Smooth muscle cell (in vitro differentiated cells): ENCODE measurements at regions not wholly inside any gene's neighbourhood (a gene's known extent, or its start where the extent isn't known, plus 50 kb on each side); places are given as distances from the start of the nearest gene placed in this dataset.

ENCODE experiments used
- DNase-seq: peaks from one replicate; lab custom pipeline; 2025; ENCODE audit not compliant: unreplicated experiment; lab: John Stamatoyannopoulos, UW
- H2AFZ ChIP-seq: fragments of 200-600 bp; sonication (generic); 2 replicates; pipeline ENCODE4 v1.6.0; 2016; ENCODE audit warnings: antibody characterized with exemption, low read depth, mild to moderate bottlenecking
- H3F3A ChIP-seq: fragments of 200-600 bp; sonication (generic); 2 replicates; pipeline ENCODE4 v1.6.0; 2017; ENCODE audit warnings: antibody characterized with exemption, low read depth
- H3K27ac ChIP-seq: fragments of 200-600 bp; sonication (generic); 2 replicates; pipeline ENCODE4 v1.5.1; 2016; ENCODE audit warnings: low read depth, mild to moderate bottlenecking
- H3K27me3 ChIP-seq: fragments of 200-600 bp; sonication (generic); 2 replicates; pipeline ENCODE4 v1.6.1; 2016; ENCODE audit warnings: low read depth, mild to moderate bottlenecking
- H3K36me3 ChIP-seq: fragments of 200-600 bp; sonication (generic); 2 replicates; pipeline ENCODE4 v1.5.1; 2016; ENCODE audit warnings: low read depth
- H3K4me1 ChIP-seq: fragments of 200-600 bp; sonication (generic); 2 replicates; pipeline ENCODE4 v1.5.1; 2016; ENCODE audit warnings: low read depth
- H3K4me2 ChIP-seq: fragments of 200-600 bp; sonication (generic); 2 replicates; pipeline ENCODE4 v1.6.0; 2016; ENCODE audit warnings: mild to moderate bottlenecking
- H3K4me3 ChIP-seq: fragments of 200-600 bp; sonication (generic); 2 replicates; pipeline ENCODE4 v1.5.1; 2016; ENCODE audit warnings: mild to moderate bottlenecking
- H3K79me2 ChIP-seq: fragments of 200-600 bp; sonication (generic); 2 replicates; pipeline ENCODE4 v1.6.0; 2016; ENCODE audit warnings: low read depth, mild to moderate bottlenecking
- H3K9ac ChIP-seq: fragments of 200-600 bp; sonication (generic); 2 replicates; pipeline ENCODE4 v1.6.0; 2016; ENCODE audit warnings: low read depth
- H3K9me3 ChIP-seq: fragments of 200-600 bp; sonication (generic); replicated peaks from 2 replicates; pipeline ENCODE4 v1.5.1; 2016; ENCODE audit warnings: low read depth
- H4K20me1 ChIP-seq: fragments of 200-600 bp; sonication (generic); 2 replicates; pipeline ENCODE4 v1.6.0; 2016; ENCODE audit warnings: low read depth
- CTCF ChIP-seq: fragments of 200-600 bp; sonication (generic); IDR thresholded peaks from 2 replicates; pipeline ENCODE4 v1.5.1; 2017; ENCODE audit warnings: borderline replicate concordance, mild to moderate bottlenecking, antibody characterized with exemption; ENCODE audit not compliant: insufficient read depth, poor library complexity, severe bottlenecking
- WGBS: methylation state at CpG from one replicate; pipeline ENCODE4 v1.1.7; 2016; ENCODE audit warnings: low lambda C conversion rate; 5-methylcytosine and 5-hydroxymethylcytosine counted together

GRCh38 chr3:106033654-106034053, 164.8 kb upstream of the CBLB start:
- no peak overlapping the region for H3K9ac ChIP-seq
- H3K9me3 ChIP-seq: no peaks in the 10 kb centered on the region
- no peak for DNase-seq
- H3F3A ChIP-seq: no peaks in the 10 kb centered on the region
- no peaks in the 10 kb centered on the region for H3K36me3 ChIP-seq
- no peaks in the 10 kb centered on the region for H3K4me1 ChIP-seq
- H3K4me2 ChIP-seq: no peak overlapping the region
- H3K27ac ChIP-seq: no peak overlapping the region
- TF ChIP-seq CTCF: no peak
- H3K27me3 ChIP-seq: peaks cover 15% of the 10 kb centered on the region
- no peaks in the 10 kb centered on the region for H4K20me1 ChIP-seq
- no peak overlapping the region for H2AFZ ChIP-seq
- no peak overlapping the region for H3K4me3 ChIP-seq
- 99% methylated on average over 2 of the region's 2 CpGs for WGBS
- no peaks in the 10 kb centered on the region for H3K79me2 ChIP-seq

- H3K9me3 ChIP-seq: no peaks in the 10 kb centered on the region
- no peaks in the 10 kb centered on the region for H3K36me3 ChIP-seq
- no peak overlapping the region for H3K4me2 ChIP-seq
- no peak overlapping the region for H3K4me3 ChIP-seq
- H3K27ac ChIP-seq: no peak overlapping the region
- no peaks in the 10 kb centered on the region for H3K4me1 ChIP-seq
- H3K9ac ChIP-seq: no peak overlapping the region
- TF ChIP-seq CTCF: no peak
- H4K20me1 ChIP-seq: no peaks in the 10 kb centered on the region
- DNase-seq: no peak
- no peak overlapping the region for H2AFZ ChIP-seq
- whole genome bisulfite sequencing: 83% methylated on average over 2 of the region's 2 CpGs
- H3K79me2 ChIP-seq: no peaks in the 10 kb centered on the region
- H3F3A ChIP-seq: no peaks in the 10 kb centered on the region
- H3K27me3 ChIP-seq: peaks cover 15% of the 10 kb centered on the region
Measured at GRCh38 chr3:106034313-106034712, 165.5 kb upstream of the CBLB start.

GRCh38 chr3:106035619-106036018, 166.8 kb upstream of the CBLB start:
- TF ChIP-seq CTCF: no peak
- no peak for DNase-seq
- no peak overlapping the region for H3K9ac ChIP-seq
- 66% methylated on average over 4 of the region's 4 CpGs for WGBS
- no peaks in the 10 kb centered on the region for H3K4me1 ChIP-seq
- H3F3A ChIP-seq: no peaks in the 10 kb centered on the region
- no peaks in the 10 kb centered on the region for H4K20me1 ChIP-seq
- H3K27ac ChIP-seq: no peak overlapping the region
- no peak overlapping the region for H3K4me2 ChIP-seq
- H3K9me3 ChIP-seq: no peaks in the 10 kb centered on the region
- H3K79me2 ChIP-seq: no peaks in the 10 kb centered on the region
- no peak overlapping the region for H3K4me3 ChIP-seq
- peaks cover 15% of the 10 kb centered on the region for H3K27me3 ChIP-seq
- no peaks in the 10 kb centered on the region for H3K36me3 ChIP-seq
- no peak overlapping the region for H2AFZ ChIP-seq

GRCh38 chr3:106036696-106037095, 167.9 kb upstream of the CBLB start:
- H3K4me1 ChIP-seq: no peaks in the 10 kb centered on the region
- DNase-seq: no peak
- H3K9ac ChIP-seq: no peak overlapping the region
- H3K4me3 ChIP-seq: no peak overlapping the region
- H3F3A ChIP-seq: no peaks in the 10 kb centered on the region
- H3K9me3 ChIP-seq: no peaks in the 10 kb centered on the region
- no peak overlapping the region for H3K4me2 ChIP-seq
- no peaks in the 10 kb centered on the region for H4K20me1 ChIP-seq
- 92% methylated on average over 1 of the region's 1 CpG for WGBS
- peaks cover 15% of the 10 kb centered on the region for H3K27me3 ChIP-seq
- H2AFZ ChIP-seq: no peak overlapping the region
- H3K79me2 ChIP-seq: no peaks in the 10 kb centered on the region
- H3K36me3 ChIP-seq: no peaks in the 10 kb centered on the region
- H3K27ac ChIP-seq: no peak overlapping the region
- no peak for TF ChIP-seq CTCF
